Mucosa of descending colon (tissue), 3 donors: ENCODE measurements at regions not wholly inside any gene's neighbourhood (a gene's known extent, or its start where the extent isn't known, plus 50 kb on each side); places are given as distances from the start of the nearest gene placed in this dataset.

Experiments
- ATAC-seq: fragments of 200-7000 bp; cut with Tn5 transposase; one replicate; pipeline ENCODE4 v1.9.1; 2020; ENCODE audit warnings: mild to moderate bottlenecking, moderate library complexity
- DNase-seq, 3 donors: peaks; one replicate each; pipeline ENCODE4 v3.0.0-alpha.2; 2020
- H3K36me3 ChIP-seq: fragments of 200-600 bp; one replicate; pipeline ENCODE4 v1.8.0; 2021; ENCODE audit warnings: low read depth, mild to moderate bottlenecking
- H3K4me1 ChIP-seq: fragments of 200-600 bp; one replicate; pipeline ENCODE4 v1.8.0; 2021; ENCODE audit warnings: low read depth, mild to moderate bottlenecking
- H3K4me3 ChIP-seq: fragments of 200-600 bp; one replicate; pipeline ENCODE4 v1.8.0; 2021; ENCODE audit warnings: mild to moderate bottlenecking
- H3K9me3 ChIP-seq: fragments of 200-600 bp; one replicate; pipeline ENCODE4 v1.8.0; 2021; ENCODE audit warnings: mild to moderate bottlenecking
- intact Hi-C, 2 donors: fragments of 100-400 bp; cut with DNase I in 1 of 2; cut with micrococcal nuclease in 1 of 2; formaldehyde crosslinking; loops; one replicate each; pipeline versions ENCODE4 v1.11.0 to v1.11.1; 2022; cut with DNase I, micrococcal nuclease
- TF ChIP-seq, protein P1 (sequence below): fragments of 200-600 bp; IDR thresholded peaks from one replicate; pipeline ENCODE4 v1.8.0; 2022; ENCODE audit warnings: antibody characterized with exemption, mild to moderate bottlenecking
- donor health status: DM: no; HTN: no; CAD: no; lungs with moderate emphysema.
- donor health status: DM: no; HTN: no; CAD: no.
- donor health status: DM: no; HTN: yes; CAD: no.

GRCh38 chr2:234606896-234607295 lies 110.0 kb upstream of the ARL4C start:
- intact Hi-C loops, result no loop called here
- TF ChIP-seq, protein P1, sequence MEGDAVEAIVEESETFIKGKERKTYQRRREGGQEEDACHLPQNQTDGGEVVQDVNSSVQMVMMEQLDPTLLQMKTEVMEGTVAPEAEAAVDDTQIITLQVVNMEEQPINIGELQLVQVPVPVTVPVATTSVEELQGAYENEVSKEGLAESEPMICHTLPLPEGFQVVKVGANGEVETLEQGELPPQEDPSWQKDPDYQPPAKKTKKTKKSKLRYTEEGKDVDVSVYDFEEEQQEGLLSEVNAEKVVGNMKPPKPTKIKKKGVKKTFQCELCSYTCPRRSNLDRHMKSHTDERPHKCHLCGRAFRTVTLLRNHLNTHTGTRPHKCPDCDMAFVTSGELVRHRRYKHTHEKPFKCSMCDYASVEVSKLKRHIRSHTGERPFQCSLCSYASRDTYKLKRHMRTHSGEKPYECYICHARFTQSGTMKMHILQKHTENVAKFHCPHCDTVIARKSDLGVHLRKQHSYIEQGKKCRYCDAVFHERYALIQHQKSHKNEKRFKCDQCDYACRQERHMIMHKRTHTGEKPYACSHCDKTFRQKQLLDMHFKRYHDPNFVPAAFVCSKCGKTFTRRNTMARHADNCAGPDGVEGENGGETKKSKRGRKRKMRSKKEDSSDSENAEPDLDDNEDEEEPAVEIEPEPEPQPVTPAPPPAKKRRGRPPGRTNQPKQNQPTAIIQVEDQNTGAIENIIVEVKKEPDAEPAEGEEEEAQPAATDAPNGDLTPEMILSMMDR, result no peak
- no peak for ATAC-seq
- DNase-seq, result no peak
- no peaks in the 10 kb centered on the region for H3K4me1 ChIP-seq
- no peak overlapping the region for H3K4me3 ChIP-seq
- H3K9me3 ChIP-seq, result no peaks in the 10 kb centered on the region
- H3K36me3 ChIP-seq, result no peaks in the 10 kb centered on the region

DNA sequence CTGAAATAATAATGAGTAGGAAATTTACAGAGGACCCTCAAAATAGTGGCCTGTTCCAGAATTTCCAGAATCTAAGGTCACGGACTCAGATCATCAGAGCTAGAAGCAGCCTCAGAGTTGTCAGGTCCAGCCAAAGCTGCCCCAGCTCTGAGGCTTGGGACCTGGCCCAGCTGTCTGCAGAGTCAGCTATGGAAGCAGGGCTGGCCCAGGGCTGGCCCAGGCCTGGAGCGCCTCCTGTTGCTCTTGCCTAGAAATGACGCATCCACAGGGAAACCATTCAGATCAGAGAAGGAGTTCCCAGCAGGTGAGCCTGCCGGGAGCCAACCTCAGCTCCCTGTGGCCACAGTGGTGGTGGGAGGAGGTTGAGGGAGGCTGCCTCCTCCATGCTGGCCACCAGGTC lies 106.7 kb upstream of the ARL4C start:
- no peaks in the 10 kb centered on the region for H3K36me3 ChIP-seq
- ATAC-seq, result no peak
- no peak for DNase-seq
- H3K4me3 ChIP-seq, result no peak overlapping the region
- TF ChIP-seq, protein P1, result no peak
- H3K9me3 ChIP-seq, result no peaks in the 10 kb centered on the region
- intact Hi-C loops, result no loop called here
- no peaks in the 10 kb centered on the region for H3K4me1 ChIP-seq

DNA sequence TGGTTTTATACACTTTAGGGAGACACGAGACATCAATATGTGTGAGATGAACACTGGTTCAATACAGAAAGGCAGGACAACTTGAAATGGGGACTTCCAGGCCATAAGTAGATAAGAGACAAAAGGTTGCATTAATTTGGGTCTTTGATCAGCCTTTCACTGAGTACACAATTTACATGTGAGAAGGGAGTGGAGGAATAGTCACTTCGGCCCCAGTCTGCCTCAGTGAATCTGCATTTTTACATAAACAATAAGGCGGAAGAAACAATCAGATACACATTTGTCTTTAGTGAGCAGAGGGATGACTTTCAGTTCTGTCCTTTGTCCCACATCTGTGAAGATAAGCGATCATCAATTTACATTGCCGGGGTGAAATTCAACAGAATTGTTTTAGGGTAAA lies 104.3 kb upstream of the ARL4C start:
- ATAC-seq (no peak), DNase-seq (no peak)
- no peak overlapping the region for H3K4me3 ChIP-seq
- H3K36me3 ChIP-seq, result no peaks in the 10 kb centered on the region
- H3K4me1 ChIP-seq, result no peaks in the 10 kb centered on the region
- TF ChIP-seq, protein P1, result no peak
- no peaks in the 10 kb centered on the region for H3K9me3 ChIP-seq
- intact Hi-C loops, result no loop called here

DNA sequence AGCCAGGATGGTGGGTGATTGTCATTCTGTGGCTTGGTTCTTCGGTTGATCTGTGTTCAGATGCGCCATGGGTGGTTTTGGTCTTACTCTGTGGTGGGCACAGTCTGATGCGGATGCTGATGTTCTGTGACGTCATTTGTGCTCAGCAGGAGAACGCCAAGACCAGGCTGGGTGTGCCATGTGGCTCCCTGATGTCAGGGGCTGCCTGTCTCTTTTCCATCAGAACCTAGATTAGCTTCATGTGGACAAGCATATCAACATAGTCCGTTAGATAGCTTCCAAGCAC lies 100.6 kb upstream of the ARL4C start:
- ATAC-seq (no peak), DNase-seq (no peak)
- Histone ChIP-seq H3K9me3 (no peaks in the 10 kb centered on the region), H3K4me3 (no peak overlapping the region), H3K36me3 (no peaks in the 10 kb centered on the region), H3K4me1 (no peaks in the 10 kb centered on the region)
- TF ChIP-seq, protein P1, result no peak
- intact Hi-C loops, result no loop called here

DNA sequence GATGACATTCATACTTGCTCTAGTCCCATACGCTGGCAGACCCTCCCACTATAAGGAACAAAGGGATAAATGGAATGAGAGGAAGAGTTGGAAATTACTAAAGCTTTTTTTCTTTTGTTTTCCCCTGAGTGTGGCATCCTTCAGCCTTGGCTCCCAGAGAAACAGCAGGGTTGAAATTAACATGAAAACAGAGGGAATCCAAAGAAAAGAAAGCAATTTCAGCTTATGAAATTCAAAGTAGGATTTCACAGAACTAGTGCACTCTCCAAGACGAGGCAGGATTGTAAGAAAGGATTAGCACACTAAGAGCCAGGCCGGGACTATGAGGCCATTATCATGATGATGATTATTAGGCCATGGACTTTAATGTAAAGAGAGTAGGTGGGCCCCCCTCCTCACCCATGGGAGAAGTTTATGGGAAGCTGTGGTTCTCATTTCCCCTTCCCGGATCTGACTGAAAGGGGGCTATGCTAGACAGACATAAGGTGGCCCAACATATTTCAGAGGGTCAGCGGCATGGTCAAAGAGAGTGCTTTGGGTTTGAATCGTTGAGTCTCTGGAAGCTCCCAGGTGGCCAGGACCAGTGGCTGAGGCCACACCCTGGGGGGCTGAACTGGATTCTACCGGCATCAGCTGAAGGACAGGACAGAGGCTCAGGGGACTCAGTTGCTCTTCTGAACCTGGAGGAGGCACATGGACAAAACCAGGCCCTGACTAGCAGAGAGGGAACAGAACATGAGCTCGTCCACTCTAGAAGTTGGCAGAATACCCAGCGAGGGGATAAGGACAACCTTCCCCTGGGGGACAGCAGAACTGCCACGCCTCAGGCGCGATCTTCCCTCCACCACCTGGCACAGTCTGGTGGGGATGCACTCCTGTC lies 100.1 kb upstream of the ARL4C start:
- intact Hi-C loops, result no loop called here
- H3K4me3 ChIP-seq, result no peak overlapping the region
- H3K4me1 ChIP-seq, result no peaks in the 10 kb centered on the region
- DNase-seq (no peak), ATAC-seq (no peak)
- TF ChIP-seq, protein P1, result no peak
- H3K36me3 ChIP-seq, result no peaks in the 10 kb centered on the region
- H3K9me3 ChIP-seq, result no peaks in the 10 kb centered on the region

DNA sequence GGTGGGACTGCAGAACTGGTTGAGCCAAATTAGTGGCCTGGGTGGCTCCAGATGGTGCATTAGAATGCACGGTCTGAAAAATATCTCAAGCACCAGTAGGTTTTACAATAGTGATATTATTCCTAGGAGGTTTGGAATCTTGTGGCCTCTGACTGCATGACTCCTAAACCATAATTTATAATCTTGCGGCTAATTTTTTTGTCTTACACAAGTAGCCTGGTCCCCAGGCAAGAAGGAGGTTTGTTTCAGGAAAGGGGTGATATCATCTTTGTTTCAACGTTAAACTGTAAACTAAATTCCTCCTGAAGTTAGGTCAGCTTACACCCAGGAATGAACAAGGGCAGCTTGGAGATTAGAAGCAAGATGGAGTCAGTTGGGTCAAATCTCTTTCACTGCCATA lies 98.9 kb upstream of the ARL4C start:
- intact Hi-C loops, result no loop called here
- ATAC-seq (no peak), DNase-seq (no peak)
- Histone ChIP-seq H3K9me3 (no peaks in the 10 kb centered on the region), H3K36me3 (no peaks in the 10 kb centered on the region), H3K4me3 (no peak overlapping the region), H3K4me1 (no peaks in the 10 kb centered on the region)
- TF ChIP-seq, protein P1, result no peak
